HepG2 (cell line): ENCODE measurements at regions not wholly inside any gene's neighbourhood (a gene's known extent, or its start where the extent isn't known, plus 50 kb on each side); places are given as distances from the start of the nearest gene placed in this dataset.

ENCODE experiments used
- ATAC-seq: fragments of 200-7000 bp; cut with Tn5 transposase; 3 replicates; pipeline ENCODE4 v1.9.1; 2020; ENCODE audit warnings: mild to moderate bottlenecking, moderate library complexity
- BruUV-seq: library from RNA; stranded (reverse); fragments of 400-500 nt; replicated peaks from 2 replicates; lab custom pipeline; 2021; lab: Mats Ljungman, UMichigan
- CTCF ChIA-PET: fragments of 300-600 bp; formaldehyde crosslinking; extraction: SDS; loops from one replicate; lab custom pipeline; 2021; ENCODE audit warnings: low total read pairs, inconsistent platforms, low intra/inter-chr PET ratio; lab: Yijun Ruan, JAX
- POLR2A ChIA-PET: fragments of 350-600 bp; sonication (Branson Sonifier 250); formaldehyde crosslinking; loops from one replicate; lab custom pipeline; 2020; ENCODE audit warnings: antibody characterized with exemption, inconsistent platforms; lab: Yijun Ruan, JAX
- DNase-seq: peaks from one replicate; pipeline ENCODE4 v3.0.0-alpha.2; 2015; ENCODE audit warnings: low spot score
- FAIRE-seq: peaks from 3 replicates; lab custom pipeline; 2011; peaks lifted over from hg19 to GRCh38; lab: Jason Lieb, UNC
- H2AFZ ChIP-seq: one replicate; pipeline ENCODE4 v1.6.1; 2011; ENCODE audit warnings: low read length, inconsistent platforms
- H3K27ac ChIP-seq: fragments of 300-600 bp; 3 replicates; pipeline ENCODE4 v1.8.0; 2011; ENCODE audit warnings: mixed run types, mild to moderate bottlenecking, mixed read lengths, low read length, inconsistent platforms; ENCODE audit not compliant: insufficient read depth; ENCODE audit errors: extremely low read length
- H3K27me3 ChIP-seq, 2 experiments: fragments of 200-600 bp in 1 of 2; 2 replicates in 1 of 2; 3 replicates in 1 of 2; pipeline versions ENCODE4 v1.6.0 to v1.8.0; 2011; ENCODE audit warnings: low read length in 2 of 2, mild to moderate bottlenecking in 2 of 2, moderate library complexity in 2 of 2, inconsistent platforms in 1 of 2; ENCODE audit not compliant: insufficient read depth in 2 of 2, control insufficient read depth in 1 of 2
- H3K36me3 ChIP-seq, 2 experiments: fragments of 200-600 bp in 1 of 2; replicated peaks in 1 of 2; 2 replicates in 1 of 2; 3 replicates in 1 of 2; pipeline versions ENCODE4 v1.5.1 to v1.8.0; 2011; ENCODE audit warnings: low read length in 2 of 2, inconsistent platforms in 1 of 2; ENCODE audit not compliant: insufficient read depth in 2 of 2, control insufficient read depth in 1 of 2
- H3K4me1 ChIP-seq: 2 replicates; pipeline ENCODE4 v1.5.1; 2012; ENCODE audit warnings: low read length, inconsistent platforms; ENCODE audit not compliant: insufficient read depth
- H3K4me2 ChIP-seq: 2 replicates; pipeline ENCODE4 v1.6.0; 2011; ENCODE audit warnings: low read depth, low read length, inconsistent platforms
- H3K4me3 ChIP-seq, 3 experiments: fragments of 200-600 bp in 1 of 3; sonication (generic), shearing (Covaris generic) in 1 of 3; replicated peaks in 1 of 3; 2 replicates each; pipeline ENCODE4 v1.5.1; 2011 to 2016; ENCODE audit warnings: low read length in 3 of 3, inconsistent platforms in 2 of 3, low read depth in 2 of 3, mild to moderate bottlenecking in 2 of 3, control low read depth in 1 of 3, mixed read lengths in 1 of 3; ENCODE audit not compliant: insufficient read depth in 1 of 3
- H3K79me2 ChIP-seq: one replicate; pipeline ENCODE4 v1.6.1; 2011; ENCODE audit warnings: low read length, inconsistent platforms; ENCODE audit not compliant: insufficient read depth
- H3K9ac ChIP-seq: 2 replicates; pipeline ENCODE4 v1.6.0; 2011; ENCODE audit warnings: mild to moderate bottlenecking, low read depth, low read length, inconsistent platforms; ENCODE audit not compliant: insufficient read depth
- H3K9me3 ChIP-seq: 2 replicates; pipeline ENCODE4 v1.5.1; 2012; ENCODE audit warnings: mild to moderate bottlenecking, low read length
- H4K20me1 ChIP-seq: 2 replicates; pipeline ENCODE4 v1.6.0; 2011; ENCODE audit warnings: inconsistent platforms, mild to moderate bottlenecking, low read length, moderate library complexity; ENCODE audit not compliant: insufficient read depth
- ELF4 ChIP-seq: sonication (generic); formaldehyde crosslinking; IDR thresholded peaks from 2 replicates; pipeline ENCODE4 v1.5.0; 2020; ENCODE audit warnings: missing genetic modification reagents, mild to moderate bottlenecking, moderate library complexity, borderline replicate concordance
- JARID2 ChIP-seq: sonication (generic); formaldehyde crosslinking; IDR thresholded peaks from 2 replicates; pipeline ENCODE4 v1.8.1; 2023; ENCODE audit warnings: missing genetic modification reagents, inconsistent platforms; ENCODE audit not compliant: insufficient replicate concordance
- JDP2 ChIP-seq: sonication (generic); formaldehyde crosslinking; IDR thresholded peaks from 2 replicates; pipeline ENCODE4 v1.8.1; 2022; ENCODE audit warnings: missing genetic modification reagents, borderline replicate concordance
- KDM6A ChIP-seq: IDR thresholded peaks from 2 replicates; pipeline ENCODE4 v1.6.1; 2016; ENCODE audit warnings: low read depth
- MXI1 ChIP-seq: IDR thresholded peaks from 3 replicates; pipeline ENCODE4 v1.6.1; 2012; ENCODE audit warnings: low read depth, low read length, inconsistent platforms, borderline replicate concordance
- NFATC3 ChIP-seq: sonication (generic); formaldehyde crosslinking; IDR thresholded peaks from 2 replicates; pipeline ENCODE4 v1.5.1; 2020; ENCODE audit warnings: mild to moderate bottlenecking, missing genetic modification reagents
- NFE2L2 ChIP-seq: fragments of 150-350 bp; IDR thresholded peaks from 2 replicates; pipeline ENCODE4 v1.6.1; 2014; ENCODE audit warnings: low read length
- PAXIP1 ChIP-seq: sonication (generic); formaldehyde crosslinking; conservative IDR thresholded peaks from 2 replicates; pipeline ENCODE4 v1.4.0; 2020; ENCODE audit warnings: mild to moderate bottlenecking, missing genetic modification reagents, moderate library complexity
- POLR2AphosphoS2 ChIP-seq: IDR thresholded peaks from 2 replicates; pipeline ENCODE4 v1.6.1; 2011; ENCODE audit warnings: low read depth, low read length, improper control_type of control experiment
- THAP9 ChIP-seq: sonication (generic); formaldehyde crosslinking; IDR thresholded peaks from 2 replicates; pipeline ENCODE4; 2020; ENCODE audit warnings: missing genetic modification reagents, mild to moderate bottlenecking, borderline replicate concordance
- ZBTB44 ChIP-seq: sonication (generic); formaldehyde crosslinking; IDR thresholded peaks from 2 replicates; pipeline ENCODE4 v1.4.0; 2020; ENCODE audit warnings: missing genetic modification reagents
- ZNF766 ChIP-seq: sonication (generic); formaldehyde crosslinking; IDR thresholded peaks from 2 replicates; pipeline ENCODE4 v1.5.0; 2020; ENCODE audit warnings: missing genetic modification reagents, borderline replicate concordance
- ZSCAN25 ChIP-seq: sonication (generic); formaldehyde crosslinking; IDR thresholded peaks from 2 replicates; pipeline ENCODE4 v1.8.0; 2022; ENCODE audit warnings: mild to moderate bottlenecking, missing genetic modification reagents
- WGBS: methylation state at CpG from one replicate; pipeline ENCODE4 v1.1.6; 2017; ENCODE audit warnings: low lambda C conversion rate; 5-methylcytosine and 5-hydroxymethylcytosine counted together
- in situ Hi-C: cut with HindIII; loops from 2 replicates; pipeline ENCODE4 v1.10.0; 2017; ENCODE audit warnings: low pct_unique_long_range_greater_than_20kb; ENCODE audit not compliant: extremely low pct_ligation_motif_present
- intact Hi-C: fragments of 100-400 bp; cut with micrococcal nuclease; formaldehyde crosslinking; loops from one replicate; pipeline ENCODE4 v1.10.0; 2022; ENCODE audit not compliant: unreplicated experiment

GRCh38 chrX:43008356-43008755, 230.4 kb upstream of the PPP1R2C start:
- DNase-seq (no peak), FAIRE-seq (no peak)
- POLR2A ChIA-PET, result no interaction called here
- H3K36me3 ChIP-seq, result no peaks in the 10 kb centered on the region
- no peak overlapping the region for H3K27ac ChIP-seq
- H3K9ac ChIP-seq, result no peak overlapping the region
- no peaks in the 10 kb centered on the region for H3K79me2 ChIP-seq
- H3K4me1 ChIP-seq, result no peaks in the 10 kb centered on the region
- intact Hi-C loops, result no loop called here
- H3K4me3 ChIP-seq, result no peak overlapping the region
- H3K4me2 ChIP-seq, result no peak overlapping the region
- no peak for TF ChIP-seq NFATC3
- no peak for TF ChIP-seq ZSCAN25 (CRISPR knock-in tag)
- no peak for TF ChIP-seq NFE2L2
- TF ChIP-seq POLR2AphosphoS2, result no peak
- TF ChIP-seq ZNF766 (CRISPR knock-in tag), result no peak
- TF ChIP-seq JDP2 (CRISPR knock-in tag), result no peak
- no peak for TF ChIP-seq ZBTB44 (CRISPR knock-in tag)
- no peak for TF ChIP-seq PAXIP1 (CRISPR knock-in tag)
- TF ChIP-seq MXI1, result no peak
- no peak for TF ChIP-seq THAP9 (CRISPR knock-in tag)
- TF ChIP-seq JARID2 (CRISPR knock-in tag), result no peak
- TF ChIP-seq ELF4 (CRISPR knock-in tag), result no peak
- no peak for TF ChIP-seq KDM6A (CRISPR knock-in tag)
- TF ChIP-seq, all 625 proteins: peak for 0
- 0% methylated on average over 1 of the region's 1 CpG for WGBS
- no TSS peak for BruUV-seq
- no peaks in the 10 kb centered on the region for H3K9me3 ChIP-seq
- CTCF ChIA-PET, result no interaction called here
- H4K20me1 ChIP-seq, result no peaks in the 10 kb centered on the region
- ATAC-seq, result no peak
- no peaks in the 10 kb centered on the region for H3K27me3 ChIP-seq
- in situ Hi-C loops, result no loop called here
- H2AFZ ChIP-seq, result no peak overlapping the region
